Loucy (cell line): ENCODE measurements at regions not wholly inside any gene's neighbourhood (a gene's known extent, or its start where the extent isn't known, plus 50 kb on each side); places are given as distances from the start of the nearest gene placed in this dataset.

Experiments
- H2AFZ ChIP-seq: fragments of 200-600 bp; sonication (generic); 2 replicates; pipeline ENCODE4 v1.6.0; 2016; ENCODE audit warnings: antibody characterized with exemption, mild to moderate bottlenecking, low read length, moderate library complexity
- H3F3A ChIP-seq: fragments of 200-600 bp; 2 replicates; pipeline ENCODE4 v1.6.0; 2016; ENCODE audit warnings: antibody characterized with exemption, low read depth, mild to moderate bottlenecking
- H3K27me3 ChIP-seq: fragments of 200-600 bp; sonication (generic); 2 replicates; pipeline ENCODE4 v1.6.1; 2014; ENCODE audit warnings: low read length, mild to moderate bottlenecking; ENCODE audit not compliant: insufficient read depth, poor library complexity, severe bottlenecking
- H3K36me3 ChIP-seq: fragments of 200-600 bp; sonication (generic); 2 replicates; pipeline ENCODE4 v1.6.1; 2016; ENCODE audit warnings: low read length; ENCODE audit not compliant: insufficient read depth
- H3K4me1 ChIP-seq: fragments of 200-600 bp; sonication (generic); 2 replicates; pipeline ENCODE4 v1.5.1; 2014; ENCODE audit warnings: low read length, mild to moderate bottlenecking; ENCODE audit not compliant: insufficient read depth, poor library complexity, severe bottlenecking
- H3K4me2 ChIP-seq: fragments of 200-600 bp; sonication (generic); 2 replicates; pipeline ENCODE4 v1.6.0; 2014; ENCODE audit warnings: antibody characterized with exemption, low read length, low read depth, mild to moderate bottlenecking; ENCODE audit not compliant: poor library complexity, severe bottlenecking
- H3K4me3 ChIP-seq: fragments of 200-600 bp; sonication (generic); 2 replicates; pipeline ENCODE4 v1.5.1; 2014; ENCODE audit warnings: low read length, mild to moderate bottlenecking, mixed read lengths; ENCODE audit not compliant: poor library complexity, severe bottlenecking
- H3K79me2 ChIP-seq: fragments of 200-600 bp; sonication (generic); 2 replicates; pipeline ENCODE4 v1.6.1; 2014; ENCODE audit warnings: low read length; ENCODE audit not compliant: insufficient read depth
- H3K9ac ChIP-seq: fragments of 200-600 bp; sonication (generic); 2 replicates; pipeline ENCODE4 v1.6.0; 2014; ENCODE audit warnings: mild to moderate bottlenecking, low read depth, low read length, moderate library complexity; ENCODE audit not compliant: poor library complexity, severe bottlenecking
- H3K9me2 ChIP-seq: fragments of 200-600 bp; sonication (generic); replicated peaks from 2 replicates; pipeline ENCODE4 v1.6.1; 2016; ENCODE audit warnings: low read depth, low read length, mixed read lengths
- H3K9me3 ChIP-seq: fragments of 200-600 bp; sonication (generic); 2 replicates; pipeline ENCODE4 v1.6.1; 2014; ENCODE audit warnings: mild to moderate bottlenecking, antibody characterized with exemption, low read length, low read depth; ENCODE audit not compliant: insufficient read depth
- H4K20me1 ChIP-seq: fragments of 200-600 bp; sonication (generic); 2 replicates; pipeline ENCODE4 v1.6.0; 2014; ENCODE audit warnings: antibody characterized with exemption, low read length, mild to moderate bottlenecking; ENCODE audit not compliant: insufficient read depth, poor library complexity, severe bottlenecking
- CTCF ChIP-seq: fragments of 200-600 bp; sonication (generic); conservative IDR thresholded peaks from 2 replicates; pipeline ENCODE4 v1.5.1; 2014; ENCODE audit warnings: mild to moderate bottlenecking, antibody characterized with exemption, low read length
- EZH2phosphoT487 ChIP-seq: fragments of 200-600 bp; IDR thresholded peaks from 2 replicates; pipeline ENCODE4 v1.6.1; 2018; ENCODE audit warnings: antibody characterized with exemption, mild to moderate bottlenecking, moderate library complexity, borderline replicate concordance

DNA sequence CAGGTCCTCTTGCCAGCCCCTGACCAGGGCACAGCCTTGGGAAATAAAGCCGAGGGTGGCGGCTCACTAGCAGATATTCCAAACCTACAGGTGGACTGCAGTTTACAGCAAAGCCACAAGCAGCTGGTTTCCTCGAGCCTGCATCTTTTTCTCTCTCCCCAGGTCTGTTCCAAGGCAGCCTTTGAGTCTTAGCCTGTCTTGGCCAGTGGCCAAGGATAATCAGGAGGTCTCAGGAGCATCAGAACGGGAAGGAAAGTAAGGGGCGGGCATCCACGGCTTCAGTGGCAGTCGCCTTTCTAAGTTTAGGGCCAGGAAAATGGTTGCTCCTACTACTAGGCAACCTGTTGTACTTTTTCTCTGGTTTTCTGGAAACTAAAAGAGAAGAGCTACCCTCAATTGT, 219.7 kb upstream of the ZMIZ1 start:
- Histone ChIP-seq H4K20me1 (no peaks in the 10 kb centered on the region), H3K9me3 (no peaks in the 10 kb centered on the region), H3K27me3 (no peaks in the 10 kb centered on the region), H3K36me3 (no peaks in the 10 kb centered on the region), H3K4me3 (no peak overlapping the region), H3K9me2 (no peaks in the 10 kb centered on the region), H3K9ac (no peak overlapping the region), H3F3A (no peaks in the 10 kb centered on the region), H3K4me1 (no peaks in the 10 kb centered on the region), H2AFZ (no peak overlapping the region), H3K79me2 (no peaks in the 10 kb centered on the region), H3K4me2 (no peak overlapping the region)
- TF ChIP-seq EZH2phosphoT487 (no peak), CTCF (no peak)

DNA sequence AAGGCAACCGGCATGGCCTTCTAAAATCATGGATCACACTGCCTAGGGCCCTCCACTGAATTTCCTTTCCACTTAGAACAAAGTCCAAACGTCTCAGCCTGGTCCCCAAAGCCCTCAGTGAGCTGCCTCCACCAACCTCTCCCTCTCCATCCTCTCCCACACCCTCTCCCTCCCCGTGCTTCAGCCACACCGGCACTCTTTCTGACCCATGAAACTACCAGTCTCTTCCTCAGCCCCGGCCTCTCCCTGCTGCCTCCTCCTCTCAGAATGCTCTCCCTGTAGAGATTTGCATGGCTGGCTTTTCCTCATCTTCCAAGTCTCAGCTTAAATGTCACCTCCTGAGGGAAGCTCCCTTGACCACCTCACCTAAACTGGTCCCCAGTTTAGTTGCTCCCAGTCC, 219.0 kb upstream of the ZMIZ1 start:
- Histone ChIP-seq H3K9me2 (no peaks in the 10 kb centered on the region), H3K9me3 (no peaks in the 10 kb centered on the region), H3K36me3 (no peaks in the 10 kb centered on the region), H3K4me2 (no peak overlapping the region), H3K4me1 (no peaks in the 10 kb centered on the region), H3K9ac (no peak overlapping the region), H4K20me1 (no peaks in the 10 kb centered on the region), H3K79me2 (no peaks in the 10 kb centered on the region), H3F3A (no peaks in the 10 kb centered on the region), H2AFZ (no peak overlapping the region), H3K4me3 (no peak overlapping the region), H3K27me3 (no peaks in the 10 kb centered on the region)
- no peak for TF ChIP-seq EZH2phosphoT487
- no peak for TF ChIP-seq CTCF

- Histone ChIP-seq H4K20me1 (no peaks in the 10 kb centered on the region), H3F3A (no peaks in the 10 kb centered on the region)
- no peak for TF ChIP-seq CTCF
- TF ChIP-seq EZH2phosphoT487, result no peak
Observed at GRCh38 chr10:78850644-78851435, 217.9 kb upstream of the ZMIZ1 start.

More at GRCh38 chr10:78850644-78851435, 217.9 kb upstream of the ZMIZ1 start:
- no peak overlapping the region for H2AFZ ChIP-seq
- no peaks in the 10 kb centered on the region for H3K9me2 ChIP-seq
- no peaks in the 10 kb centered on the region for H3K27me3 ChIP-seq
- no peaks in the 10 kb centered on the region for H3K4me1 ChIP-seq
- no peaks in the 10 kb centered on the region for H3K9me3 ChIP-seq
- no peaks in the 10 kb centered on the region for H3K79me2 ChIP-seq
- H3K4me3 ChIP-seq, result no peak overlapping the region
- H3K4me2 ChIP-seq, result no peak overlapping the region
- no peaks in the 10 kb centered on the region for H3K36me3 ChIP-seq
- no peak overlapping the region for H3K9ac ChIP-seq
